Cardiac septum (tissue), 1 donor: ENCODE measurements at regions not wholly inside any gene's neighbourhood (a gene's known extent, or its start where the extent isn't known, plus 50 kb on each side); places are given as distances from the start of the nearest gene placed in this dataset.

Source experiments
- DNase-seq: peaks from one replicate; pipeline ENCODE4 v3.0.0-alpha.2; 2020; ENCODE audit warnings: low spot score
- intact Hi-C: fragments of 100-400 bp; cut with DNase I; formaldehyde crosslinking; loops from one replicate; pipeline ENCODE4 v1.14.0; 2022
- donor health status: DM: no; HTN: no; CAD: no.

GRCh38 chr16:64132190-64132589 is 989.7 kb downstream of the CDH11 start:
- intact Hi-C loops, result no loop called here
- DNase-seq, result no peak

- intact Hi-C loops, result no loop called here
- DNase-seq, result no peak
Measured at GRCh38 chr16:64131423-64131822, 990.4 kb downstream of the CDH11 start.

- intact Hi-C loops, result no loop called here
- DNase-seq, result no peak
Measured at GRCh38 chr16:64130140-64130539, 991.7 kb downstream of the CDH11 start.

- intact Hi-C loops, result no loop called here
Measured at GRCh38 chr16:64122177-64122576, 999.7 kb downstream of the CDH11 start.

GRCh38 chr16:64121473-64121872 is 1000.4 kb downstream of the CDH11 start:
- DNase-seq, result no peak
- intact Hi-C loops, result no loop called here

More at GRCh38 chr16:64122177-64122576, 999.7 kb downstream of the CDH11 start:
- DNase-seq, result no peak

- DNase-seq, result no peak
- intact Hi-C loops, result no loop called here
Measured at GRCh38 chr16:64116151-64116550, 1005.7 kb downstream of the CDH11 start.

- DNase-seq, result no peak
- intact Hi-C loops, result no loop called here
Measured at GRCh38 chr16:64109241-64109640, 1012.6 kb downstream of the CDH11 start.

GRCh38 chr16:64102654-64103053 is 1019.2 kb downstream of the CDH11 start:
- DNase-seq, result no peak
- intact Hi-C loops, result no loop called here

- intact Hi-C loops, result no loop called here
- DNase-seq, result no peak
Measured at GRCh38 chr16:64098451-64098850, 1023.4 kb downstream of the CDH11 start.

GRCh38 chr16:64096689-64097088 is 1025.2 kb downstream of the CDH11 start:
- intact Hi-C loops, result no loop called here
- DNase-seq, result no peak

GRCh38 chr16:64094992-64095634 is 1026.8 kb downstream of the CDH11 start:
- DNase-seq, result no peak
- intact Hi-C loops, result loop anchor here (5.0 kb wide), 2 partner anchors 362 to 1022 kb away; no protein-coding TSS in a partner anchor

GRCh38 chr16:64094181-64094965 is 1027.5 kb downstream of the CDH11 start:
- intact Hi-C loops, result loop anchor here (5.0 kb wide), 2 partner anchors 363 to 1023 kb away; no protein-coding TSS in a partner anchor
- no peak for DNase-seq

GRCh38 chr16:64092271-64092670 is 1029.6 kb downstream of the CDH11 start:
- DNase-seq, result no peak
- intact Hi-C loops, result loop anchor here (5.0 kb wide), 2 partner anchors 365 to 1025 kb away; no protein-coding TSS in a partner anchor

- DNase-seq, result no peak
- intact Hi-C loops, result loop anchor here (5.0 kb wide), 2 partner anchors 367 to 1027 kb away; no protein-coding TSS in a partner anchor
Measured at GRCh38 chr16:64090327-64090726, 1031.5 kb downstream of the CDH11 start.

- intact Hi-C loops, result loop anchor here (5.0 kb wide), 2 partner anchors 368 to 1028 kb away; no protein-coding TSS in a partner anchor
- no peak for DNase-seq
Measured at GRCh38 chr16:64089697-64090096, 1032.2 kb downstream of the CDH11 start.

GRCh38 chr16:64088838-64089237 is 1033.0 kb downstream of the CDH11 start:
- intact Hi-C loops, result no loop called here

GRCh38 chr16:64085296-64085695 is 1036.6 kb downstream of the CDH11 start:
- intact Hi-C loops, result no loop called here
- no peak for DNase-seq

More at GRCh38 chr16:64088838-64089237, 1033.0 kb downstream of the CDH11 start:
- no peak for DNase-seq

GRCh38 chr16:64084706-64085105 is 1037.2 kb downstream of the CDH11 start:
- intact Hi-C loops, result no loop called here
- no peak for DNase-seq

- DNase-seq, result no peak
Measured at GRCh38 chr16:64083428-64084129, 1038.3 kb downstream of the CDH11 start.

GRCh38 chr16:64077242-64077641 is 1044.6 kb downstream of the CDH11 start:
- intact Hi-C loops, result no loop called here
- DNase-seq, result no peak

More at GRCh38 chr16:64083428-64084129, 1038.3 kb downstream of the CDH11 start:
- intact Hi-C loops, result no loop called here
